Duodenal mucosa (tissue), 2 donors: ENCODE measurements at regions not wholly inside any gene's neighbourhood (a gene's known extent, or its start where the extent isn't known, plus 50 kb on each side); places are given as distances from the start of the nearest gene placed in this dataset.

ENCODE experiments used
- H3K27ac ChIP-seq: one replicate; pipeline ENCODE4 v1.7.0; 2013; ENCODE audit warnings: low read depth, low read length
- H3K27me3 ChIP-seq, 2 donors: one replicate each; pipeline ENCODE4 v1.7.0; 2013; ENCODE audit warnings: low read length in 2 of 2, control low read depth in 1 of 2; ENCODE audit not compliant: insufficient read depth in 2 of 2, control insufficient read depth in 1 of 2
- H3K36me3 ChIP-seq, 2 donors: one replicate each; pipeline ENCODE4 v1.7.0; 2013; ENCODE audit warnings: low read length in 2 of 2, control low read depth in 1 of 2; ENCODE audit not compliant: insufficient read depth in 2 of 2, control insufficient read depth in 1 of 2
- H3K4me1 ChIP-seq, 2 donors: one replicate each; pipeline ENCODE4 v1.7.0; 2013; ENCODE audit warnings: low read length in 2 of 2, control low read depth in 1 of 2; ENCODE audit not compliant: insufficient read depth in 2 of 2, control insufficient read depth in 1 of 2
- H3K4me3 ChIP-seq, 2 donors: one replicate each; pipeline ENCODE4 v1.7.0; 2013; ENCODE audit warnings: low read length in 2 of 2, low read depth in 1 of 2
- H3K9ac ChIP-seq, 2 donors: one replicate each; pipeline ENCODE4 v1.7.0; 2013; ENCODE audit warnings: low read length in 2 of 2, low read depth in 1 of 2
- H3K9me3 ChIP-seq, 2 donors: one replicate each; pipeline ENCODE4 v1.7.0; 2013; ENCODE audit warnings: low read length in 2 of 2, control low read depth in 1 of 2; ENCODE audit not compliant: control insufficient read depth in 1 of 2

DNA sequence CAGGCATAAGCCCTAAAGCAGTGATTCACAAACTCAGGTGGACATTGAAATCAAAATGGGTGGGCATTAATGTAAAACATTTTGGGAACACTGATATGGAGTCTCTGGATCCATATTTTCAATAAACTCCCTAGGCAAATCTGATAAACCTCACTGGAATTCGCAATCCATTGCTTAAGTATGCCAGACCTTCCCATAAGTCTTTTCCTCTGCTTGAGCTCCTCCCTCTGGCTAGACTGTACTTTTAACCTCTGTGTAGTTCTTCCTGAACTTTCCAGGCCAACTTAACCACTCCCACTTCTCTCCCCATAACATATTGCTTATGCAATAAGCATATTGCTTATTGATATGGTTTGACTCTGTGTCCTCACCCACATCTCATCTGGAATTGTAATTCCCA is 629.7 kb upstream of the IMPG1 start:
- Histone ChIP-seq H3K27me3 (no peaks in the 10 kb centered on the region), H3K36me3 (no peaks in the 10 kb centered on the region), H3K27ac (no peak overlapping the region), H3K9me3 (no peaks in the 10 kb centered on the region), H3K9ac (no peak overlapping the region), H3K4me3 (no peak overlapping the region), H3K4me1 (no peaks in the 10 kb centered on the region)

DNA sequence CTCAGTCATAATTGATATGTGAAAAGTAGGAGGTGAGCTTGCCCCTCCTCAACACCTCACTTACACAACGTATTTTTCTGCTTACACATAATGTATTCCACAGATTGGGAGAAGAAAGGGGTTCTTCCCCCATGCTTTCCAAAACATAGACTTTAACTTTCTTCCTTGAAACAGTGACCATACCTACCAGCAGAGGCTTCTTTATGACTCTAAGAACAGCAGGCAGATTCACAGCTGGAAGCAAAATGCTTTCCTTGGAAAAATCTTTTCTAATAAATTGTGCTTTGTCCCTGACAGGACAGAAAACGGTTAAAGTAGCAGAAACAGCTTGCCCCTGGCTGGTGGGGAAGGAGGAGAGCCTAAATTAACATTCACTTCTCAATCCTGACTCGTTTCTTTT is 629.1 kb upstream of the IMPG1 start:
- H3K9ac ChIP-seq: no peak overlapping the region
- no peak overlapping the region for H3K4me3 ChIP-seq
- H3K9me3 ChIP-seq: no peaks in the 10 kb centered on the region
- no peaks in the 10 kb centered on the region for H3K27me3 ChIP-seq
- no peak overlapping the region for H3K27ac ChIP-seq
- no peaks in the 10 kb centered on the region for H3K4me1 ChIP-seq
- H3K36me3 ChIP-seq: no peaks in the 10 kb centered on the region

DNA sequence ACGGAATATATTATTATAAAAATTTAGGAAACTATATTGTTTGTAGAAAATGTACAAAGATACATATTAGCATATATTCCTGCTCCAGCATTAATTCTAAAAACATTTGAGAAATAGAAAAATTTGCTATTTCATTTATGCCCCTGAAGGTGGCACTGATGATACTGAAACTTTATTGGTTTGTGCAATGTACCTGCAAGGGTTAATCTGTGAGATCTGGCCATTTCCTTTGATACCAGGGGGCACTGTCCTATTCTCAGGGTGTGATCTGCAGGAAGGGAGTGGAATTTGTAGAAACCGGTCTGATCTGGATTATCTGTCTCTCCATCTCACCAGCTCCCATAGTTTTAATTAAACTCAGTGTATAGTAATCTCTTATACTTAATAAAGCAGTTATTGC is 625.1 kb upstream of the IMPG1 start:
- no peak overlapping the region for H3K27ac ChIP-seq
- H3K27me3 ChIP-seq: no peaks in the 10 kb centered on the region
- no peaks in the 10 kb centered on the region for H3K4me1 ChIP-seq
- no peak overlapping the region for H3K9ac ChIP-seq
- no peak overlapping the region for H3K4me3 ChIP-seq
- H3K9me3 ChIP-seq: no peaks in the 10 kb centered on the region
- no peaks in the 10 kb centered on the region for H3K36me3 ChIP-seq

DNA sequence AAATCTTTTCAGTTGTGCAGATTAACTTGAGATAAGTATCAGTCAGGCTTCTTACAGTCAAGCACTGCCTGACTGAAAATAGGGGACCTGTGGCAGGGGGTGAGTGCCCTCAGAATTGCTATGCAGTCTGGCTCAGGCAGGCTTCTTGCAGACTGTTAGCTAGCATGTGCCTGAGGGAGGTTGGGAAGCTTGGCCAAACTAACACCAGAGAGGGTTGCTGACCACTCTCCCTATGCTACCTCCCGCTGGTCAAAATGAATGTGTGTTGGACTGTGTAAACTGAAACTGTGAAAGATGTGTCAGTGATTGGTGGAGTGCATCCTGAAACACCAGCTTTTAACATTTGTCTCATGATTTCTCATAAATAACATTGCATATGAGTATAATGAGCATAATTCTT is 622.3 kb upstream of the IMPG1 start:
- no peaks in the 10 kb centered on the region for H3K4me1 ChIP-seq
- no peaks in the 10 kb centered on the region for H3K9me3 ChIP-seq
- no peak overlapping the region for H3K9ac ChIP-seq

DNA sequence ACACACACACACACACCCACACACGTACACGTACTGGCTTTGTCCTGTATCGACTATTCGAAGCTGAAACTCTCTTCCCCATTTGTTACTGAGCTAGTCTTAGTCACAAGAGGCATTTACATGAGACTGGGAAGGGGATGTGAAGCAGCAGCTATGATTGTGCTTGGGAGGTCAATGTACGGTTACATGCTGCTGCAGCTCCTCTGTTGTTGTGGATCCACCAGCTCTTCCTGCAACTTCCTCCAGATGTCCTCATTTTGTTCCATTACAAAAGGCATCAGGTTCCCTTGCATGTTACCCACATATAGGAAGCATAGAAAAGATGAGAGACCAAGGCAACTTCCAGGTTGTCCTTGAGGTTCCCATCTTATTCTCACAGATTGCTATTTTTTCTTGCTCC is 612.4 kb upstream of the IMPG1 start:
- H3K27me3 ChIP-seq: no peaks in the 10 kb centered on the region
- no peak overlapping the region for H3K27ac ChIP-seq
- no peaks in the 10 kb centered on the region for H3K9me3 ChIP-seq
- H3K4me1 ChIP-seq: no peaks in the 10 kb centered on the region
- no peaks in the 10 kb centered on the region for H3K36me3 ChIP-seq
- H3K9ac ChIP-seq: no peak overlapping the region
- no peak overlapping the region for H3K4me3 ChIP-seq

More for the DNA sequence above, 622.3 kb upstream of the IMPG1 start:
- no peaks in the 10 kb centered on the region for H3K27me3 ChIP-seq
- no peak overlapping the region for H3K27ac ChIP-seq
- H3K4me3 ChIP-seq: no peak overlapping the region
- no peaks in the 10 kb centered on the region for H3K36me3 ChIP-seq

DNA sequence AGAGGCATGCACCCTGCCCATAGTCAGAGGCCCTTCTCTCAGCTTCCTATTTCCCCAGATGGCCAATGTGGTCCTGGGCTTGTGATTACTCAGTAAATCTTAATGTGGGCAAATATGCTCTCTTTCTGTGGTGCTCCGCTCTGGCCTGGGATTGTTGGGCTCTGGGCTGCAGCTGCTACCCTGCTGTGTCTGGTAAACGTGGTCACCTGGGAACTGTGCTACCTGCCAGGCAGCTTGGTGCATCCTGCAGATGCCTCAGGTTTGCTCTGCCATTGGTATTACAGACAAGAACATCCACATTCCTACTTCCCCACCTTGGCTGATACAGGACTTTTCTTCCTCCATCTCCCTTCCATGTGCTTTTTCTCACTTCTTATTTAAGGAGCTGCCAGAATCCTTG is 611.5 kb upstream of the IMPG1 start:
- H3K4me3 ChIP-seq: no peak overlapping the region
- H3K27me3 ChIP-seq: no peaks in the 10 kb centered on the region
- no peaks in the 10 kb centered on the region for H3K9me3 ChIP-seq
- no peak overlapping the region for H3K27ac ChIP-seq
- H3K36me3 ChIP-seq: no peaks in the 10 kb centered on the region
- no peaks in the 10 kb centered on the region for H3K4me1 ChIP-seq
- no peak overlapping the region for H3K9ac ChIP-seq

DNA sequence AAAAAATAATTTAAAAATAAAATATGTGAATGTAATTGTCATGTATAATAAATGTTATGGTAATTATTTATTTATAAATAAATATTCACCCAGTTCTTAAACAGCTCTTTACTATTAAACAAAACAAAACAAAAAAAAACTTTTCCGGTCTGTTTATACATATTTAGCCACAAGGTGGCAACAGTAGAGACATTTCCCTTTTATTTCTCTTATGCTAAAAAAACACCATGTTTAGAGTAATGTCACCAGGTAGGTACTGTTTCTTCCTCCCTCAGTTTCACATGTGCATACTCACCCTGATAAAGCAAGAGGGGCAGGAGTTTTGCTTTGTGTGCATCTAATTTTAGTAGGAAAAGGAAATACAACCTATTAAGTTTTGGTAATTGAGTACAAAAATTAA is 610.4 kb upstream of the IMPG1 start:
- H3K4me1 ChIP-seq: no peaks in the 10 kb centered on the region
- H3K9ac ChIP-seq: no peak overlapping the region
- no peaks in the 10 kb centered on the region for H3K36me3 ChIP-seq
- H3K4me3 ChIP-seq: no peak overlapping the region
- H3K27me3 ChIP-seq: no peaks in the 10 kb centered on the region
- H3K9me3 ChIP-seq: no peaks in the 10 kb centered on the region
- no peak overlapping the region for H3K27ac ChIP-seq

DNA sequence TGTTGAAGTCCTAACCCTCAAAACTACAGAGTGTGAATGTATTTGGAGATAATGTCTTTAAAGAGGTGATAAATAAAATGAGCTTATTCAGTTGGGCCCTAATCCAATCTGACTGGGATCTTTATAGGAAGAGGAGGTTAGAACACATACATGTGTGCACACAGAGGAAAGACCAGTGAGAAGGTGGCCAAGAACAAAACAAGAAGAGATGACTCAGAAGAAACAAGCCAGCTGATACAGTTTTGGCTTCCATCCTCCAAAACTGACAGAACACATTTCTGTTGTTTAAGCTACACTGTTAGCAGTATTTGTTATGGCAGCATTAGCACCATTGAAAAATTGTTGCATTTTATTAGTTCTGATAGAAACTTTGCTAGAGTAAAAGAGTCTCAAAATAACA is 609.3 kb upstream of the IMPG1 start:
- no peaks in the 10 kb centered on the region for H3K27me3 ChIP-seq
- no peak overlapping the region for H3K4me3 ChIP-seq
- H3K4me1 ChIP-seq: peaks cover 0 to 7% of the 10 kb centered on the region in 2 donors
- H3K9ac ChIP-seq: no peak overlapping the region
- H3K36me3 ChIP-seq: no peaks in the 10 kb centered on the region
- H3K9me3 ChIP-seq: no peaks in the 10 kb centered on the region
- H3K27ac ChIP-seq: no peak overlapping the region

DNA sequence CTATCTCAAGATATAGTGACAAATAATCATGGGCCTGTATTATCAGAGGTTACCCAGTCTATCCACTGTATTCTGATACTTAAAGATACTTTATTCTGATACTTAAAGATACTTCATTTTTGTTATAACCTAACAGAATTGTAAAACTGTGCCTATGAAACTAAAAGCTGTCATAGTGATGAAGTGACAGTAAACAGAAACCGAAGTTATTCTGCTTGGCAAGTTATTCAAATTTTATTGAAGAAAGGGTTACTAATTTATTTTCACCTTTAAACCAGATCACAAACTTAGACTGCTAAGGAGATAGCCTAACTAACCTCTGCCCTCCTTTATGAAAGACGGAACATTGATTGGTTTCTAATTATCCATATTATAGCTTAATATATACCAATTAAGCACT is 604.6 kb upstream of the IMPG1 start:
- Histone ChIP-seq H3K9ac (no peak overlapping the region), H3K4me1 (peaks cover 0 to 7% of the 10 kb centered on the region in 2 donors), H3K36me3 (no peaks in the 10 kb centered on the region), H3K9me3 (no peaks in the 10 kb centered on the region), H3K27ac (no peak overlapping the region), H3K27me3 (no peaks in the 10 kb centered on the region), H3K4me3 (no peak overlapping the region)

DNA sequence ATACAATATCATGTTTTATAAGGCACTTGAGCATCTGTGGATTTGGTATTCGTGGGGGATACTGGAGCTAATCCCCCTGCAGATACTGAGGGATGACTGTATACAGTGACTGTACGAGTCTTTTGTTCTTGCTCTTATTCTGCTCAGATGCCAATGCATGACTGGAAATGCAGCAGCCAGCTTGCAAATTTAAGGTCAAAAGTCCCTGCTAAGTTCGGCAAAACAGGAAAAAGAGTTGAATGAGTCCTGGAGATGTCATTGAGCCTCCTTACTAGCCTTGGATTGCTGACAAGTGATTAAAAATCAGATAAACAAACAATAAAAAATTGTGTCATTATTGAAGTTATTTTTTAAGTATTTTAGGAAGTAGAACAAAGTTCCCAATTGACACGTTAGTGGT is 599.3 kb upstream of the IMPG1 start:
- Histone ChIP-seq H3K9ac (no peak overlapping the region), H3K9me3 (no peaks in the 10 kb centered on the region), H3K4me1 (no peaks in the 10 kb centered on the region), H3K27me3 (no peaks in the 10 kb centered on the region), H3K27ac (no peak overlapping the region), H3K4me3 (no peak overlapping the region), H3K36me3 (no peaks in the 10 kb centered on the region)

DNA sequence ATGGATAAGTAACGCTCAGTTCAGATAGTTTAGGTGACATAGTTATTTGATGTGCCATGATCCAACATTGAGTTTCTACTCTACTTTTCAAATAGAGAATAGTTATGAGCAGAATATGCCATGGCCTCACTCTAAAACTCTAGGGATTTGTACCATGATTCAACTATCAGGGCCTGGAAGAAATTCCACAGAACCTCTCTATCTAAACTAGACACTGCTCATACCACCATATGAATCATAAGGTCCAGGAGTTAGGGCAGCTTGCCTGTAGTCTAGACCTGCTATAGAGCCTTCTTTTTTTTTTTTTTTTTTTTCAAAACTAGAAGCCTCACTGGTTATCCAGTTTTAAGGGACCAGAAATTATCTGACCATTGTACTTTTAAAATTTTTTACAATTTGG is 571.8 kb upstream of the IMPG1 start:
- H3K4me3 ChIP-seq: no peak overlapping the region
- no peak overlapping the region for H3K9ac ChIP-seq
- H3K9me3 ChIP-seq: peaks cover 0 to 2% of the 10 kb centered on the region in 2 donors
- H3K4me1 ChIP-seq: no peaks in the 10 kb centered on the region
- no peak overlapping the region for H3K27ac ChIP-seq
- H3K36me3 ChIP-seq: no peaks in the 10 kb centered on the region
- H3K27me3 ChIP-seq: no peaks in the 10 kb centered on the region
